ENCODE measurements at regions not wholly inside any gene's neighbourhood (a gene's known extent, or its start where the extent isn't known, plus 50 kb on each side); places are given as distances from the start of the nearest gene placed in this dataset.
"Not testable (repeated sequence)": the region's sequence is repeated elsewhere in the genome, so short reads cannot be mapped to it uniquely, and the experiment has no call there.

DNA sequence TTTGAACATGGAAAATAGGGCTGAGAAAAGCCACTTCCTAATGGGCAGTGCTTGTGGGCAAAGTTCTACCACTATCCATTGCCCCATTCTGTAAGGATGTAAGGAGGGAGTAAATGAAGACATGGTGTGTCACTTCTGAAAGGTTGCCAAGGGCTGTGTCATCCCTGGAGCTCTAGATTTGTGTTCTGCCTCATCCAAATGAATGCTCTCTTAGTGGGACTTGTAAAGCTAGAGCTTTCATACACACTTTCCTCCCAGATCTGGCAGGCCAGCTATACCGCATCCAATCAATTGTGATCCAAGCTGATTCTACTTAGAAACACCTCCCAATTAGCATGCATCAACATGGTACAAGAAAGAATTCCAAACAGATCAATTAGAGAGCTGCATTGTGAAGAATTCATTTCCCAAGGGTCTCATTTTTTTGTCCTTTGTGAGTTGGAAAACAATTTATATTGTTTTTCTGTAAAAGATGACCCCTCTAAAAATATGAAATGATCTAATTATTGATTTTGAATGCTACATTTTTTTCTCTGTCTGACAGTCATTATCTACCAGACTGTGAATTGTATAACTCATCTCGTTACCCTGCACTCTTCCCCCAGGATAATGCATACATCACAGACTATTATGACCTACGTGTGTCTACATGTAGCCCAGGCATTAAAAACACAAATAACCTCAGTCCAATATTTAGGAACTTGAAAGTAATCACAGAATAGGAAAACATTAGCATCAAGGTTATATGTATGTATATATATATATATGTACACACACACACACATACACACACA is 117.1 kb upstream of the DUSP10 start:
- H3K4me1 ChIP-seq (ENCODE audit: insufficient read depth, low read length, poor library complexity, severe bottlenecking), result peaks cover 3% of the 10 kb centered on the region
- H3K36me3 ChIP-seq (ENCODE audit: insufficient read depth, low read length), result no peaks in the 10 kb centered on the region
- no peak overlapping the region for H2AFZ ChIP-seq (ENCODE audit: low read length)
- no peak for TF ChIP-seq EZH2phosphoT487 (IDR thresholded peaks at IDR 0.05; ENCODE audit: borderline replicate concordance)
- TF ChIP-seq, protein P1, sequence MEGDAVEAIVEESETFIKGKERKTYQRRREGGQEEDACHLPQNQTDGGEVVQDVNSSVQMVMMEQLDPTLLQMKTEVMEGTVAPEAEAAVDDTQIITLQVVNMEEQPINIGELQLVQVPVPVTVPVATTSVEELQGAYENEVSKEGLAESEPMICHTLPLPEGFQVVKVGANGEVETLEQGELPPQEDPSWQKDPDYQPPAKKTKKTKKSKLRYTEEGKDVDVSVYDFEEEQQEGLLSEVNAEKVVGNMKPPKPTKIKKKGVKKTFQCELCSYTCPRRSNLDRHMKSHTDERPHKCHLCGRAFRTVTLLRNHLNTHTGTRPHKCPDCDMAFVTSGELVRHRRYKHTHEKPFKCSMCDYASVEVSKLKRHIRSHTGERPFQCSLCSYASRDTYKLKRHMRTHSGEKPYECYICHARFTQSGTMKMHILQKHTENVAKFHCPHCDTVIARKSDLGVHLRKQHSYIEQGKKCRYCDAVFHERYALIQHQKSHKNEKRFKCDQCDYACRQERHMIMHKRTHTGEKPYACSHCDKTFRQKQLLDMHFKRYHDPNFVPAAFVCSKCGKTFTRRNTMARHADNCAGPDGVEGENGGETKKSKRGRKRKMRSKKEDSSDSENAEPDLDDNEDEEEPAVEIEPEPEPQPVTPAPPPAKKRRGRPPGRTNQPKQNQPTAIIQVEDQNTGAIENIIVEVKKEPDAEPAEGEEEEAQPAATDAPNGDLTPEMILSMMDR (conservative IDR thresholded peaks at IDR 0.05; ENCODE audit: low read length), result no peak
- H4K20me1 ChIP-seq (ENCODE audit: insufficient read depth, low read length, poor library complexity, severe bottlenecking), result no peaks in the 10 kb centered on the region
- no peak overlapping the region for H3K4me3 ChIP-seq (ENCODE audit: low read length, poor library complexity, severe bottlenecking)
- no peak overlapping the region for H3K4me2 ChIP-seq (ENCODE audit: low read depth, low read length, poor library complexity, severe bottlenecking)
- H3F3A ChIP-seq (ENCODE audit: low read depth), result no peaks in the 10 kb centered on the region
- no peaks in the 10 kb centered on the region for H3K27me3 ChIP-seq (ENCODE audit: insufficient read depth, low read length, poor library complexity, severe bottlenecking)
- no peaks in the 10 kb centered on the region for H3K9me2 ChIP-seq (replicated peaks; ENCODE audit: low read depth, low read length)
- H3K9ac ChIP-seq (ENCODE audit: low read depth, low read length, poor library complexity, severe bottlenecking), result no peak overlapping the region
- no peaks in the 10 kb centered on the region for H3K79me2 ChIP-seq (ENCODE audit: insufficient read depth, low read length)
- no peaks in the 10 kb centered on the region for H3K9me3 ChIP-seq (ENCODE audit: insufficient read depth, low read depth, low read length)

DNA sequence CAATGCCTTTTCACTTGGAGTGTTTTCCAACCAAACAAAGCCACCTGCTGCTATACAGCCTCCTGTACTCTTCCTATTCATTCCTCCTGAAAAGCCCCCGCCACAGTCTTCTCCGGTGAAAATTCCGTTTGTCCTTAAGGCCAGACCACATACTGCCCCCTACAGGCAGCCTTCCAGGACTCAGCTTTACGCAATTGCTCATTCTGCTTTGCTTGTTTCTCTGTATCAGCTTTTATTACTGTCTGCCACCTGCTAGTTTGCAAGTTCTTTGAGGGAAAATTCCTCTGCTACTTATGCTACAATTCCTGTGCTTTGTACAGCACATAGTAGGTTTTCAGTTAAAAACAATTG is 115.2 kb upstream of the DUSP10 start:
- not testable (repeated sequence) for H3F3A ChIP-seq (ENCODE audit: low read depth); H3K27me3 ChIP-seq (ENCODE audit: insufficient read depth, low read length, poor library complexity, severe bottlenecking); H3K4me1 ChIP-seq (ENCODE audit: insufficient read depth, low read length, poor library complexity, severe bottlenecking); H2AFZ ChIP-seq (ENCODE audit: low read length); H4K20me1 ChIP-seq (ENCODE audit: insufficient read depth, low read length, poor library complexity, severe bottlenecking); H3K79me2 ChIP-seq (ENCODE audit: insufficient read depth, low read length); H3K9ac ChIP-seq (ENCODE audit: low read depth, low read length, poor library complexity, severe bottlenecking); H3K9me2 ChIP-seq (replicated peaks; ENCODE audit: low read depth, low read length); H3K4me3 ChIP-seq (ENCODE audit: low read length, poor library complexity, severe bottlenecking); H3K36me3 ChIP-seq (ENCODE audit: insufficient read depth, low read length); H3K9me3 ChIP-seq (ENCODE audit: insufficient read depth, low read depth, low read length); H3K4me2 ChIP-seq (ENCODE audit: low read depth, low read length, poor library complexity, severe bottlenecking)
- TF ChIP-seq, protein P1 (conservative IDR thresholded peaks at IDR 0.05; ENCODE audit: low read length), result peak; percentile 33

DNA sequence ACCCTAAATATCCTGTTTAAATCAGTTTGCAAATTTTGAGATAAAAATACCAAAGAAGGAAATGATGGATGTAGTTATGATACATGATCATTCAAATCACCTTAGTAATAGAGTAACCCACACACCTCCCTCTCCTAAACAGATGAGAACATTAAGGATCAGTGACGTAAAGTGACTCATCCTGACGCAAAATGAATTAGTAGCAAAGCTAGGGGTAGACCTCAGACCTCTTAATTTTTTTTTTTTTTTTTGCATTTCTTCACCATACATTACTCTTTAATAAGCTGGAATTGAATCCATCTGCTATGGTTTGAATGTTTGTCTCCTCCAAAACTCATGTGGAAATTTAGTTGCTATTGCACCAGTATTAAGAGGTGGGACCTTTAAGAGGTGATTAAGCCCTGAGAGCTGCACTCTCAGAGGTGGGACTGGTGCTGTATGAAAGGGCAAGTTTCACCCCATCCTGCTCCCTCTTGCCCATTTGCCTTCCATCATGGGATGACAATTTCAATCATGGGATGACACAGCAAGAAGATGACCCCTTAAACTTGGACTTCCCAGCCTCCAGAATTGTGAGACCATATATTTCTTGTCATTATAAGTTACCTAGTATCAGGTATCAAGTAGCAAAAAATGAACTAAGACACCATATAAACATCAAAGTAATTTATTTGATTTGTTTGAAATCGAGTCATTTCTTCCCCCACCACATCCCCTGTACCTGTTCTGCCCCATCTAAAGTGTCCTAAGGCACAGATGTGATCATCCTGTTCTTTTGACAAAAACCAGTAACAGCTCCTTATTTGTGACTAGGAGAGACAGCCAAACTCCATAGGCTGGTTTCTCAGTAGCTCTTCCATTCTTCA is 114.6 kb upstream of the DUSP10 start:
- H3K27me3 ChIP-seq (ENCODE audit: insufficient read depth, low read length, poor library complexity, severe bottlenecking), result no peaks in the 10 kb centered on the region
- H3K4me3 ChIP-seq (ENCODE audit: low read length, poor library complexity, severe bottlenecking), result no peak overlapping the region
- H3K9ac ChIP-seq (ENCODE audit: low read depth, low read length, poor library complexity, severe bottlenecking), result no peak overlapping the region
- no peaks in the 10 kb centered on the region for H3K9me2 ChIP-seq (replicated peaks; ENCODE audit: low read depth, low read length)
- peaks cover 9% of the 10 kb centered on the region for H3K4me1 ChIP-seq (ENCODE audit: insufficient read depth, low read length, poor library complexity, severe bottlenecking)
- no peak for TF ChIP-seq EZH2phosphoT487 (IDR thresholded peaks at IDR 0.05; ENCODE audit: borderline replicate concordance)
- TF ChIP-seq, protein P1 (conservative IDR thresholded peaks at IDR 0.05; ENCODE audit: low read length), result no peak
- no peak overlapping the region for H2AFZ ChIP-seq (ENCODE audit: low read length)
- no peaks in the 10 kb centered on the region for H3K9me3 ChIP-seq (ENCODE audit: insufficient read depth, low read depth, low read length)
- H3K79me2 ChIP-seq (ENCODE audit: insufficient read depth, low read length), result no peaks in the 10 kb centered on the region
- no peaks in the 10 kb centered on the region for H3F3A ChIP-seq (ENCODE audit: low read depth)
- no peaks in the 10 kb centered on the region for H4K20me1 ChIP-seq (ENCODE audit: insufficient read depth, low read length, poor library complexity, severe bottlenecking)
- H3K4me2 ChIP-seq (ENCODE audit: low read depth, low read length, poor library complexity, severe bottlenecking), result no peak overlapping the region
- no peaks in the 10 kb centered on the region for H3K36me3 ChIP-seq (ENCODE audit: insufficient read depth, low read length)
